Neural progenitor cell (in vitro differentiated cells): ENCODE measurements at regions not wholly inside any gene's neighbourhood (a gene's known extent, or its start where the extent isn't known, plus 50 kb on each side); places are given as distances from the start of the nearest gene placed in this dataset.

Experiments used
- CTCF ChIP-seq: fragments of 200-600 bp; sonication (generic); IDR thresholded peaks from 2 replicates; pipeline ENCODE4 v1.5.1; 2017; ENCODE audit warnings: antibody characterized with exemption, mild to moderate bottlenecking
- EZH2 ChIP-seq: fragments of 200-600 bp; sonication (generic); IDR thresholded peaks from 2 replicates; pipeline ENCODE4 v1.6.1; 2017; ENCODE audit warnings: antibody characterized with exemption, mild to moderate bottlenecking, moderate library complexity

GRCh38 chr2:15746703-15747550, 155.3 kb downstream of the DDX1 start:
- TF ChIP-seq CTCF (no peak), EZH2 (no peak)
